RWPE1 (cell line): ENCODE measurements at regions not wholly inside any gene's neighbourhood (a gene's known extent, or its start where the extent isn't known, plus 50 kb on each side); places are given as distances from the start of the nearest gene placed in this dataset.

Experiments used
- CTCF ChIA-PET: fragments of 350-600 bp; sonication (Branson Sonifier 250); formaldehyde crosslinking; extraction: SDS; loops from one replicate; lab custom pipeline; 2021; lab: Yijun Ruan, JAX
- POLR2A ChIA-PET: fragments of 400-600 bp; formaldehyde crosslinking; extraction: SDS; loops from one replicate; lab custom pipeline; 2020; ENCODE audit warnings: antibody characterized with exemption; ENCODE audit not compliant: low non-redundant PET; lab: Yijun Ruan, JAX
- DNase-seq: peaks from one replicate; pipeline ENCODE4 v3.0.0; 2012; ENCODE audit warnings: low spot score
- H3K27ac ChIP-seq: fragments of 450-650 bp; 2 replicates; pipeline ENCODE4 v1.5.1; 2017
- CTCF ChIP-seq: fragments of 450-650 bp; conservative IDR thresholded peaks from 2 replicates; pipeline ENCODE4 v1.5.1; 2017; ENCODE audit warnings: low read depth, mild to moderate bottlenecking

- H3K27ac ChIP-seq = no peak overlapping the region
- ChIA-PET POLR2A (no interaction called here), CTCF (no interaction called here)
- TF ChIP-seq CTCF = no peak
- DNase-seq = no peak
These were observed 61.7 kb downstream of the SCN11A start for GRCh38 chr3:38989917-38990510.

GRCh38 chr3:38988955-38989354, 62.8 kb downstream of the SCN11A start:
- ChIA-PET POLR2A (no interaction called here), CTCF (no interaction called here)
- no peak for TF ChIP-seq CTCF

GRCh38 chr3:38987456-38987855, 64.3 kb downstream of the SCN11A start:
- CTCF ChIA-PET = interaction anchor here (0.7 kb wide), 1 partner anchor 12 kb away, joined by 3 read pairs; no protein-coding TSS in a partner anchor
- no peak for TF ChIP-seq CTCF
- DNase-seq = no peak
- POLR2A ChIA-PET = no interaction called here
- no peak overlapping the region for H3K27ac ChIP-seq

More at GRCh38 chr3:38988955-38989354, 62.8 kb downstream of the SCN11A start:
- no peak for DNase-seq
- no peak overlapping the region for H3K27ac ChIP-seq

- ChIA-PET CTCF (no interaction called here), POLR2A (no interaction called here)
- TF ChIP-seq CTCF = no peak
- H3K27ac ChIP-seq = no peak overlapping the region
- DNase-seq = peak; percentile 12
These were observed 64.8 kb downstream of the SCN11A start for GRCh38 chr3:38986901-38987300.

- no peak overlapping the region for H3K27ac ChIP-seq
- no peak for TF ChIP-seq CTCF
- ChIA-PET CTCF (no interaction called here), POLR2A (no interaction called here)
- no peak for DNase-seq
These were observed 65.8 kb downstream of the SCN11A start for GRCh38 chr3:38985981-38986380.

GRCh38 chr3:38985581-38985980, 66.2 kb downstream of the SCN11A start:
- TF ChIP-seq CTCF = no peak
- H3K27ac ChIP-seq = no peak overlapping the region
- POLR2A ChIA-PET = no interaction called here
- CTCF ChIA-PET = no interaction called here
- DNase-seq = peak; percentile 8

- no peak for TF ChIP-seq CTCF
- ChIA-PET POLR2A (no interaction called here), CTCF (no interaction called here)
These were observed 67.0 kb downstream of the SCN11A start for GRCh38 chr3:38984731-38985130.

More at GRCh38 chr3:38984731-38985130, 67.0 kb downstream of the SCN11A start:
- DNase-seq = no peak
- H3K27ac ChIP-seq = no peak overlapping the region
